GM21723 (cell line): ENCODE measurements at regions not wholly inside any gene's neighbourhood (a gene's known extent, or its start where the extent isn't known, plus 50 kb on each side); places are given as distances from the start of the nearest gene placed in this dataset.

ENCODE experiments used
- ATAC-seq: cut with Tn5 transposase; IDR thresholded peaks from one replicate; pipeline ENCODE4 v1.9.1; 2021; ENCODE audit warnings: mild to moderate bottlenecking, moderate library complexity; ENCODE audit not compliant: unreplicated experiment

- ATAC-seq, result no peak
Observed at GRCh38 chr14:97697772-97698171, 900.6 kb downstream of the VRK1 start.

- ATAC-seq, result no peak
Observed at GRCh38 chr14:97699026-97699425, 901.8 kb downstream of the VRK1 start.

GRCh38 chr14:97703006-97703760 lies 906.0 kb downstream of the VRK1 start:
- no peak for ATAC-seq

- no peak for ATAC-seq
Observed at GRCh38 chr14:97704316-97704885, 907.2 kb downstream of the VRK1 start.

GRCh38 chr14:97705107-97705506 lies 907.9 kb downstream of the VRK1 start:
- ATAC-seq, result no peak

GRCh38 chr14:97705976-97706375 lies 908.8 kb downstream of the VRK1 start:
- ATAC-seq, result no peak

GRCh38 chr14:97706819-97707218 lies 909.6 kb downstream of the VRK1 start:
- ATAC-seq, result no peak

- ATAC-seq, result no peak
Observed at GRCh38 chr14:97707603-97708002, 910.4 kb downstream of the VRK1 start.

GRCh38 chr14:97709552-97709951 lies 912.4 kb downstream of the VRK1 start:
- ATAC-seq, result no peak

- ATAC-seq, result no peak
Observed at GRCh38 chr14:97710726-97711125, 913.5 kb downstream of the VRK1 start.

GRCh38 chr14:97712471-97712870 lies 915.3 kb downstream of the VRK1 start:
- no peak for ATAC-seq

GRCh38 chr14:97713023-97713422 lies 915.8 kb downstream of the VRK1 start:
- no peak for ATAC-seq

- ATAC-seq, result no peak
Observed at GRCh38 chr14:97718886-97719442, 921.8 kb downstream of the VRK1 start.

GRCh38 chr14:97719931-97720330 lies 922.7 kb downstream of the VRK1 start:
- no peak for ATAC-seq

GRCh38 chr14:97723351-97723750 lies 926.2 kb downstream of the VRK1 start:
- no peak for ATAC-seq

GRCh38 chr14:97723819-97724218 lies 926.6 kb downstream of the VRK1 start:
- ATAC-seq, result no peak

GRCh38 chr14:97724265-97724731 lies 927.1 kb downstream of the VRK1 start:
- ATAC-seq, result no peak

GRCh38 chr14:97726676-97727075 lies 929.5 kb downstream of the VRK1 start:
- no peak for ATAC-seq

GRCh38 chr14:97730706-97731105 lies 933.5 kb downstream of the VRK1 start:
- ATAC-seq, result no peak

GRCh38 chr14:97731800-97732199 lies 934.6 kb downstream of the VRK1 start:
- no peak for ATAC-seq

- no peak for ATAC-seq
Observed at GRCh38 chr14:97747316-97747715, 950.1 kb downstream of the VRK1 start.

- no peak for ATAC-seq
Observed at GRCh38 chr14:97748616-97749015, 951.4 kb downstream of the VRK1 start.
